Osteoblast (primary cell): ENCODE measurements at regions not wholly inside any gene's neighbourhood (a gene's known extent, or its start where the extent isn't known, plus 50 kb on each side); places are given as distances from the start of the nearest gene placed in this dataset.

Experiments
- DNase-seq: peaks from one replicate; pipeline ENCODE4 v3.0.0; 2011; ENCODE audit warnings: low spot score, mixed read lengths; ENCODE audit not compliant: insufficient read length; ENCODE audit errors: missing footprints
- H2AFZ ChIP-seq: 2 replicates; pipeline ENCODE4 v1.6.0; 2011; ENCODE audit warnings: mild to moderate bottlenecking, low read length
- H3K27ac ChIP-seq: 2 replicates; pipeline ENCODE4 v1.5.1; 2011; ENCODE audit warnings: mild to moderate bottlenecking, low read depth, low read length, moderate library complexity
- H3K27me3 ChIP-seq: 2 replicates; pipeline ENCODE4 v1.6.0; 2012; ENCODE audit warnings: mild to moderate bottlenecking, control low read depth, inconsistent platforms, low read length, moderate library complexity; ENCODE audit not compliant: insufficient read depth
- H3K36me3 ChIP-seq: 2 replicates; pipeline ENCODE4 v1.5.1; 2011; ENCODE audit warnings: mild to moderate bottlenecking, low read length, control low read depth, moderate library complexity; ENCODE audit not compliant: insufficient read depth
- H3K4me1 ChIP-seq: 2 replicates; pipeline ENCODE4 v1.5.1; 2011; ENCODE audit warnings: mild to moderate bottlenecking, low read length, control low read depth, moderate library complexity; ENCODE audit not compliant: insufficient read depth
- H3K4me2 ChIP-seq: 2 replicates; pipeline ENCODE4 v1.6.0; 2011; ENCODE audit warnings: mild to moderate bottlenecking, low read length; ENCODE audit not compliant: insufficient read depth
- H3K4me3 ChIP-seq: fragments of 200-600 bp; sonication (generic); 3 replicates; pipeline ENCODE4 v1.5.1; 2012; ENCODE audit warnings: mild to moderate bottlenecking, low read length, inconsistent platforms; ENCODE audit not compliant: insufficient read depth
- H3K79me2 ChIP-seq: 2 replicates; pipeline ENCODE4 v1.6.0; 2012; ENCODE audit warnings: mild to moderate bottlenecking, low read length, control low read depth, inconsistent platforms; ENCODE audit not compliant: insufficient read depth
- H3K9me3 ChIP-seq: 2 replicates; pipeline ENCODE4 v1.5.1; 2011; ENCODE audit warnings: low read depth, low read length, control low read depth
- H4K20me1 ChIP-seq: 2 replicates; pipeline ENCODE4 v1.6.0; 2012; ENCODE audit warnings: mild to moderate bottlenecking, low read length, control low read depth; ENCODE audit not compliant: insufficient read depth
- CTCF ChIP-seq: IDR thresholded peaks from 2 replicates; pipeline ENCODE4 v1.5.1; 2011; ENCODE audit warnings: mild to moderate bottlenecking, low read depth, low read length, moderate library complexity; ENCODE audit errors: extremely low read depth

GRCh38 chr2:123366239-123366837 lies 658.7 kb upstream of the CNTNAP5 start:
- TF ChIP-seq CTCF: no peak
- H3K9me3 ChIP-seq: peaks cover 2% of the 10 kb centered on the region
- H3K4me1 ChIP-seq: no peaks in the 10 kb centered on the region
- no peaks in the 10 kb centered on the region for H4K20me1 ChIP-seq
- no peak overlapping the region for H3K4me2 ChIP-seq
- no peaks in the 10 kb centered on the region for H3K79me2 ChIP-seq
- H3K27me3 ChIP-seq: no peaks in the 10 kb centered on the region
- H3K36me3 ChIP-seq: no peaks in the 10 kb centered on the region
- DNase-seq: no peak
- H3K27ac ChIP-seq: no peak overlapping the region
- no peak overlapping the region for H3K4me3 ChIP-seq
- no peak overlapping the region for H2AFZ ChIP-seq

DNA sequence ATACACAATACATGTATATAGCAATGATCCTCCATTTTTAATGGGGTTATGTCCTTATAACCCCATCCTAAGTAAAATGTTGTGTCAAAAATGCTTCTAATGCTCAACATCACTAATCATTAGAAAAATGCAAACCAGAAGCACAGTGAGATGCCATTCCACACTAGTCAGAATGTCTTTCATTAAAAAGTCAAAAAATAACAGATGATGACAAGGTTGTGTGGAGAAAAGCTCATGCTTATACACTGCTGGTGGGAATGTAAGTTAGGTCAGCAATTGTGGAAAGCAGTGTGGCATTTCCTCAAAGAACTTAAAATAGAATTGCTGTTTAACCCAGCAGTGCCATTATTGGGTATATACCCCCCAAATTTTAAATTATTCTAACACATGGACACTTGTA lies 654.9 kb upstream of the CNTNAP5 start:
- Histone ChIP-seq H4K20me1 (no peaks in the 10 kb centered on the region), H3K4me2 (no peak overlapping the region), H3K4me3 (no peak overlapping the region), H3K27ac (no peak overlapping the region), H3K4me1 (no peaks in the 10 kb centered on the region), H3K9me3 (peaks cover 2% of the 10 kb centered on the region), H2AFZ (no peak overlapping the region), H3K27me3 (no peaks in the 10 kb centered on the region), H3K79me2 (no peaks in the 10 kb centered on the region), H3K36me3 (no peaks in the 10 kb centered on the region)
- no peak for DNase-seq
- TF ChIP-seq CTCF: no peak

GRCh38 chr2:123371535-123371934 lies 653.6 kb upstream of the CNTNAP5 start:
- H2AFZ ChIP-seq: no peak overlapping the region
- TF ChIP-seq CTCF: no peak
- no peak overlapping the region for H3K27ac ChIP-seq
- H3K4me2 ChIP-seq: no peak overlapping the region
- no peaks in the 10 kb centered on the region for H3K36me3 ChIP-seq
- no peaks in the 10 kb centered on the region for H3K4me1 ChIP-seq
- H4K20me1 ChIP-seq: no peaks in the 10 kb centered on the region
- DNase-seq: no peak
- H3K9me3 ChIP-seq: peaks cover 2% of the 10 kb centered on the region
- no peak overlapping the region for H3K4me3 ChIP-seq
- no peaks in the 10 kb centered on the region for H3K79me2 ChIP-seq
- H3K27me3 ChIP-seq: no peaks in the 10 kb centered on the region

DNA sequence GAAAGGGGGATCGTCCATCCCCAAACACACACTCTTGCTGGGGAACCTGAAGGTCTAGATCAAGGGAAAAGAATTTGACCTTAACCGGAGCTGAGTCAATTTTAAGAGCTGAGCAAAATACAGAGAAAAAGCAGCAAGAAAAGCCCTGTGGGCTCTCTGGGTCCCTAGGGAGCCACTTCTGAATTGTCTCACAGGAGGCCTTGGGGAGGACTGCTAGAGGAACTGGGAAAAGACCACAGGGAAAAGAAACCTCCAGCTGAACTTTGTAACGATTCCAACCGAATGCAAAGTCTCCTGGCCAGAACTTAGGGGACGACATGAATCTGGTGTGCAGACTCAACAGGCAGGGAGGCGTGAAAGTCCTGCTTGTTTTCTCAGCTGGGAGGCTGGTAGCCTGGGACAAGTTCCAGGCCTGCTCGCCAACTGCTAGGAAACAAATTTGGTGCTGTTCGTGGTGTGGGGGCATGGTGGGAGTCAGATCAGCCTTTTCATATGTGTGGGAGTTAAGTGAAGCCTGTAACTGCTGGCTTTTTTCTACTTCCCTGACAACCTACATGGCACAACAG lies 644.6 kb upstream of the CNTNAP5 start:
- H3K79me2 ChIP-seq: no peaks in the 10 kb centered on the region
- DNase-seq: no peak
- H4K20me1 ChIP-seq: no peaks in the 10 kb centered on the region
- no peak overlapping the region for H2AFZ ChIP-seq
- H3K36me3 ChIP-seq: no peaks in the 10 kb centered on the region
- no peaks in the 10 kb centered on the region for H3K27me3 ChIP-seq
- H3K4me1 ChIP-seq: no peaks in the 10 kb centered on the region
- TF ChIP-seq CTCF: no peak
- H3K4me3 ChIP-seq: no peak overlapping the region
- no peak overlapping the region for H3K27ac ChIP-seq
- H3K9me3 ChIP-seq: no peaks in the 10 kb centered on the region
- no peak overlapping the region for H3K4me2 ChIP-seq
